ENCODE measurements at regions not wholly inside any gene's neighbourhood (a gene's known extent, or its start where the extent isn't known, plus 50 kb on each side); places are given as distances from the start of the nearest gene placed in this dataset.

DNA sequence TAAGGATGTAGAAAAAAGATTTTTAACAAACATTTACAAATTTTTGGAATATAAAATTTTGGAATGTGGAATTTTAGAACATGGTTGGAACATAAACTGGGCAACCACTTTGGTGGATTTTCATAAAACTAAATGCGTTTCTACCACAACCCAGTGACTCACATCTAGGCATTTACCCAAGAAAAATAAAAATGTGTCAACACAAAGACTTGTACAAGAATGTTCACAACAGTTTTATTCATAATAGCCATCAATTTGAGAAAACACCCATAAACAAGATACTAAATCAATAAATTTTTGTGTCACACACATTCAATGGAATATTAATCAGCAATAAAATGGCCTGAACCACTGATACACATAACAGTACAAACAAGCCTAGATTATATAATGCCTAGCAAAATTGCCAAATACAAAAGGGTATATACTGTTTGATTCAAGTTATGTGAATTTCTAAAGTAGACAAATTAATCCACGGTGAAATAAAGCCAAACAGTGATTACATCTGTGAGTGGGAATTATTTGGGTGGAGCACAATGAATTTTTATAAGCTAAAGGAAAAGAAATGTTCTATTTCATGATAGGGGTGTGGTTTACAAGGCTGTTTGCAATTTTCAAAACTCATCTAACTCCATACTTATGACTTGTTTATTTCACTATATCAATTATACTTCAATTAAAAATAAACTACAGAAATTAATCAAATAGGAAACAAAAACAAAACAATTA is 415.2 kb upstream of the OR4E1 start:
- TF ChIP-seq, protein P1, sequence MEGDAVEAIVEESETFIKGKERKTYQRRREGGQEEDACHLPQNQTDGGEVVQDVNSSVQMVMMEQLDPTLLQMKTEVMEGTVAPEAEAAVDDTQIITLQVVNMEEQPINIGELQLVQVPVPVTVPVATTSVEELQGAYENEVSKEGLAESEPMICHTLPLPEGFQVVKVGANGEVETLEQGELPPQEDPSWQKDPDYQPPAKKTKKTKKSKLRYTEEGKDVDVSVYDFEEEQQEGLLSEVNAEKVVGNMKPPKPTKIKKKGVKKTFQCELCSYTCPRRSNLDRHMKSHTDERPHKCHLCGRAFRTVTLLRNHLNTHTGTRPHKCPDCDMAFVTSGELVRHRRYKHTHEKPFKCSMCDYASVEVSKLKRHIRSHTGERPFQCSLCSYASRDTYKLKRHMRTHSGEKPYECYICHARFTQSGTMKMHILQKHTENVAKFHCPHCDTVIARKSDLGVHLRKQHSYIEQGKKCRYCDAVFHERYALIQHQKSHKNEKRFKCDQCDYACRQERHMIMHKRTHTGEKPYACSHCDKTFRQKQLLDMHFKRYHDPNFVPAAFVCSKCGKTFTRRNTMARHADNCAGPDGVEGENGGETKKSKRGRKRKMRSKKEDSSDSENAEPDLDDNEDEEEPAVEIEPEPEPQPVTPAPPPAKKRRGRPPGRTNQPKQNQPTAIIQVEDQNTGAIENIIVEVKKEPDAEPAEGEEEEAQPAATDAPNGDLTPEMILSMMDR (optimal IDR thresholded peaks at IDR 0.05 in 1 of 3, IDR thresholded peaks at IDR 0.05 in 1 of 3, conservative IDR thresholded peaks at IDR 0.05 in 1 of 3; ENCODE audit: extremely low read depth in 1 of 3, insufficient read depth in 2 of 3, low read length in 3 of 3): no peak
- TF ChIP-seq EZH2 (IDR thresholded peaks at IDR 0.05; ENCODE audit: low read length): no peak
